Osteoblast (primary cell): ENCODE measurements at regions not wholly inside any gene's neighbourhood (a gene's known extent, or its start where the extent isn't known, plus 50 kb on each side); places are given as distances from the start of the nearest gene placed in this dataset.
"Not testable (repeated sequence)": the region's sequence is repeated elsewhere in the genome, so short reads cannot be mapped to it uniquely, and the experiment has no call there.

Experiments used
- DNase-seq: peaks from one replicate; pipeline ENCODE4 v3.0.0; 2011; ENCODE audit warnings: low spot score, mixed read lengths; ENCODE audit not compliant: insufficient read length; ENCODE audit errors: missing footprints
- H2AFZ ChIP-seq: 2 replicates; pipeline ENCODE4 v1.6.0; 2011; ENCODE audit warnings: mild to moderate bottlenecking, low read length
- H3K27ac ChIP-seq: 2 replicates; pipeline ENCODE4 v1.5.1; 2011; ENCODE audit warnings: mild to moderate bottlenecking, low read depth, low read length, moderate library complexity
- H3K27me3 ChIP-seq: 2 replicates; pipeline ENCODE4 v1.6.0; 2012; ENCODE audit warnings: mild to moderate bottlenecking, control low read depth, inconsistent platforms, low read length, moderate library complexity; ENCODE audit not compliant: insufficient read depth
- H3K36me3 ChIP-seq: 2 replicates; pipeline ENCODE4 v1.5.1; 2011; ENCODE audit warnings: mild to moderate bottlenecking, low read length, control low read depth, moderate library complexity; ENCODE audit not compliant: insufficient read depth
- H3K4me1 ChIP-seq: 2 replicates; pipeline ENCODE4 v1.5.1; 2011; ENCODE audit warnings: mild to moderate bottlenecking, low read length, control low read depth, moderate library complexity; ENCODE audit not compliant: insufficient read depth
- H3K4me2 ChIP-seq: 2 replicates; pipeline ENCODE4 v1.6.0; 2011; ENCODE audit warnings: mild to moderate bottlenecking, low read length; ENCODE audit not compliant: insufficient read depth
- H3K4me3 ChIP-seq: fragments of 200-600 bp; sonication (generic); 3 replicates; pipeline ENCODE4 v1.5.1; 2012; ENCODE audit warnings: mild to moderate bottlenecking, low read length, inconsistent platforms; ENCODE audit not compliant: insufficient read depth
- H3K79me2 ChIP-seq: 2 replicates; pipeline ENCODE4 v1.6.0; 2012; ENCODE audit warnings: mild to moderate bottlenecking, low read length, control low read depth, inconsistent platforms; ENCODE audit not compliant: insufficient read depth
- H3K9me3 ChIP-seq: 2 replicates; pipeline ENCODE4 v1.5.1; 2011; ENCODE audit warnings: low read depth, low read length, control low read depth
- H4K20me1 ChIP-seq: 2 replicates; pipeline ENCODE4 v1.6.0; 2012; ENCODE audit warnings: mild to moderate bottlenecking, low read length, control low read depth; ENCODE audit not compliant: insufficient read depth
- CTCF ChIP-seq: IDR thresholded peaks from 2 replicates; pipeline ENCODE4 v1.5.1; 2011; ENCODE audit warnings: mild to moderate bottlenecking, low read depth, low read length, moderate library complexity; ENCODE audit errors: extremely low read depth

- no peak overlapping the region for H3K4me2 ChIP-seq
- H3K4me1 ChIP-seq: no peaks in the 10 kb centered on the region
- no peaks in the 10 kb centered on the region for H3K79me2 ChIP-seq
- H3K4me3 ChIP-seq: no peak overlapping the region
- H3K9me3 ChIP-seq: no peaks in the 10 kb centered on the region
- no peak for DNase-seq
- no peaks in the 10 kb centered on the region for H3K36me3 ChIP-seq
- no peaks in the 10 kb centered on the region for H4K20me1 ChIP-seq
- H2AFZ ChIP-seq: no peak overlapping the region
- no peak overlapping the region for H3K27ac ChIP-seq
- H3K27me3 ChIP-seq: no peaks in the 10 kb centered on the region
- no peak for TF ChIP-seq CTCF
These were observed 668.9 kb upstream of the LCORL start for GRCh38 chr4:18690291-18690955.

- no peak overlapping the region for H2AFZ ChIP-seq
- no peak for DNase-seq
These were observed 668.0 kb upstream of the LCORL start for GRCh38 chr4:18689308-18690115.

GRCh38 chr4:18688351-18688750 lies 666.8 kb upstream of the LCORL start:
- H2AFZ ChIP-seq: not testable (repeated sequence)

More at GRCh38 chr4:18689308-18690115, 668.0 kb upstream of the LCORL start:
- no peak overlapping the region for H3K27ac ChIP-seq
- no peaks in the 10 kb centered on the region for H3K27me3 ChIP-seq
- H3K9me3 ChIP-seq: no peaks in the 10 kb centered on the region
- H4K20me1 ChIP-seq: no peaks in the 10 kb centered on the region
- peak; percentile 81 for TF ChIP-seq CTCF
- H3K4me1 ChIP-seq: no peaks in the 10 kb centered on the region
- no peaks in the 10 kb centered on the region for H3K36me3 ChIP-seq
- H3K79me2 ChIP-seq: no peaks in the 10 kb centered on the region
- no peak overlapping the region for H3K4me2 ChIP-seq
- H3K4me3 ChIP-seq: no peak overlapping the region

GRCh38 chr4:18686338-18687037 lies 664.9 kb upstream of the LCORL start:
- Histone ChIP-seq H3K79me2 (no peaks in the 10 kb centered on the region), H3K27me3 (no peaks in the 10 kb centered on the region), H3K27ac (no peak overlapping the region), H3K36me3 (no peaks in the 10 kb centered on the region), H3K9me3 (no peaks in the 10 kb centered on the region), H3K4me2 (no peak overlapping the region), H3K4me3 (no peak overlapping the region), H2AFZ (no peak overlapping the region), H4K20me1 (no peaks in the 10 kb centered on the region), H3K4me1 (no peaks in the 10 kb centered on the region)
- no peak for TF ChIP-seq CTCF
- DNase-seq: no peak

More at GRCh38 chr4:18688351-18688750, 666.8 kb upstream of the LCORL start:
- not testable (repeated sequence) for H3K4me3 ChIP-seq, H3K79me2 ChIP-seq, H3K9me3 ChIP-seq, DNase-seq, H3K36me3 ChIP-seq, H3K4me1 ChIP-seq, H4K20me1 ChIP-seq, H3K27me3 ChIP-seq, H3K27ac ChIP-seq, H3K4me2 ChIP-seq
